Stimulated activated CD4-positive, alpha-beta T cell treated with anti-CD3 and anti-CD28 coated beads, Interleukin-2, amount 100 ng/mL, for 24 hours (primary cell): ENCODE measurements at regions not wholly inside any gene's neighbourhood (a gene's known extent, or its start where the extent isn't known, plus 50 kb on each side); places are given as distances from the start of the nearest gene placed in this dataset.

ENCODE experiments used
- DNase-seq, 2 donors: peaks; one replicate each; pipeline ENCODE4 v3.0.0-alpha.2; 2020

GRCh38 chr7:9876053-9876452, 1097.6 kb upstream of the PHF14 start:
- DNase-seq = no peak

GRCh38 chr7:9889554-9889953, 1084.1 kb upstream of the PHF14 start:
- DNase-seq = no peak

- DNase-seq = no peak
These were observed 1083.6 kb upstream of the PHF14 start for GRCh38 chr7:9890092-9890491.

- no peak for DNase-seq
These were observed 1082.6 kb upstream of the PHF14 start for GRCh38 chr7:9891056-9891455.

GRCh38 chr7:9900339-9900738, 1073.3 kb upstream of the PHF14 start:
- DNase-seq = no peak

GRCh38 chr7:9921326-9921725, 1052.3 kb upstream of the PHF14 start:
- no peak for DNase-seq

- DNase-seq = no peak
These were observed 1035.6 kb upstream of the PHF14 start for GRCh38 chr7:9937944-9938631.

GRCh38 chr7:9939176-9939575, 1034.5 kb upstream of the PHF14 start:
- no peak for DNase-seq

- no peak for DNase-seq
These were observed 1028.5 kb upstream of the PHF14 start for GRCh38 chr7:9945131-9945530.

- DNase-seq = no peak
These were observed 1027.8 kb upstream of the PHF14 start for GRCh38 chr7:9945857-9946256.

- no peak for DNase-seq
These were observed 1018.5 kb upstream of the PHF14 start for GRCh38 chr7:9955138-9955537.

GRCh38 chr7:9958486-9958885, 1015.2 kb upstream of the PHF14 start:
- DNase-seq = no peak

GRCh38 chr7:9960460-9960859, 1013.2 kb upstream of the PHF14 start:
- no peak for DNase-seq

GRCh38 chr7:9961161-9961922, 1012.3 kb upstream of the PHF14 start:
- no peak for DNase-seq

- no peak for DNase-seq
These were observed 1010.9 kb upstream of the PHF14 start for GRCh38 chr7:9962742-9963141.

- DNase-seq = no peak
These were observed 995.3 kb upstream of the PHF14 start for GRCh38 chr7:9978106-9979064.

- no peak for DNase-seq
These were observed 991.8 kb upstream of the PHF14 start for GRCh38 chr7:9981742-9982349.

GRCh38 chr7:9983048-9983447, 990.6 kb upstream of the PHF14 start:
- no peak for DNase-seq

GRCh38 chr7:10015687-10016086, 958.0 kb upstream of the PHF14 start:
- no peak for DNase-seq

- no peak for DNase-seq
These were observed 951.2 kb upstream of the PHF14 start for GRCh38 chr7:10022480-10022879.

- no peak for DNase-seq
These were observed 950.7 kb upstream of the PHF14 start for GRCh38 chr7:10022957-10023356.

GRCh38 chr7:10034843-10035556, 938.7 kb upstream of the PHF14 start:
- DNase-seq = no peak
